DND-41 (cell line): ENCODE measurements at regions not wholly inside any gene's neighbourhood (a gene's known extent, or its start where the extent isn't known, plus 50 kb on each side); places are given as distances from the start of the nearest gene placed in this dataset.

Experiments used
- ATAC-seq: fragments of 200-7000 bp; cut with Tn5 transposase; 3 replicates; pipeline ENCODE4 v1.9.1; 2021; ENCODE audit warnings: low read depth; ENCODE audit not compliant: insufficient read depth
- DNase-seq: peaks from one replicate; pipeline ENCODE4 v3.0.0-alpha.2; 2020
- H2AFZ ChIP-seq: 2 replicates; pipeline ENCODE4 v1.6.0; 2012; ENCODE audit warnings: low read depth, low read length
- H3K27ac ChIP-seq: 2 replicates; pipeline ENCODE4 v1.5.1; 2012; ENCODE audit warnings: low read length, inconsistent platforms
- H3K27me3 ChIP-seq: fragments of 200-600 bp; sonication (generic); 2 replicates; pipeline ENCODE4 v1.6.0; 2012; ENCODE audit warnings: low read length, mild to moderate bottlenecking, inconsistent platforms; ENCODE audit not compliant: insufficient read depth, poor library complexity
- H3K36me3 ChIP-seq: 2 replicates; pipeline ENCODE4 v1.5.1; 2012; ENCODE audit warnings: low read length, inconsistent platforms; ENCODE audit not compliant: insufficient read depth
- H3K4me1 ChIP-seq: 2 replicates; pipeline ENCODE4 v1.5.1; 2012; ENCODE audit warnings: mild to moderate bottlenecking, low read length; ENCODE audit not compliant: insufficient read depth
- H3K4me2 ChIP-seq: 2 replicates; pipeline ENCODE4 v1.6.0; 2012; ENCODE audit warnings: mild to moderate bottlenecking, moderate library complexity, low read length, inconsistent platforms; ENCODE audit not compliant: insufficient read depth
- H3K4me3 ChIP-seq, 2 experiments: fragments of 200-600 bp in 1 of 2; shearing (Covaris generic) in 1 of 2; 2 replicates each; pipeline ENCODE4 v1.5.1; 2012 to 2016; ENCODE audit warnings: inconsistent platforms in 2 of 2, low read length in 2 of 2, mild to moderate bottlenecking in 2 of 2, low read depth in 1 of 2, moderate library complexity in 1 of 2
- H3K79me2 ChIP-seq: 2 replicates; pipeline ENCODE4 v1.6.0; 2012; ENCODE audit warnings: low read length, inconsistent platforms; ENCODE audit not compliant: insufficient read depth
- H3K9ac ChIP-seq: 2 replicates; pipeline ENCODE4 v1.6.0; 2012; ENCODE audit warnings: low read depth, mild to moderate bottlenecking, inconsistent platforms, low read length, moderate library complexity
- H3K9me3 ChIP-seq: 2 replicates; pipeline ENCODE4 v1.5.1; 2012; ENCODE audit warnings: low read length, moderate library complexity, mild to moderate bottlenecking, inconsistent platforms; ENCODE audit not compliant: insufficient read depth, severe bottlenecking
- H4K20me1 ChIP-seq: 2 replicates; pipeline ENCODE4 v1.6.0; 2012; ENCODE audit warnings: low read length; ENCODE audit not compliant: insufficient read depth
- EZH2 ChIP-seq: IDR thresholded peaks from 3 replicates; pipeline ENCODE4 v1.6.1; 2012; ENCODE audit warnings: borderline replicate concordance, low read depth, mild to moderate bottlenecking, moderate library complexity, low read length, inconsistent platforms; ENCODE audit not compliant: severe bottlenecking
- TF ChIP-seq, protein P1 (sequence below): IDR thresholded peaks from 2 replicates; pipeline ENCODE4 v1.5.1; 2012; ENCODE audit warnings: borderline replicate concordance, low read length, moderate library complexity, mild to moderate bottlenecking; ENCODE audit not compliant: poor library complexity, severe bottlenecking; ENCODE audit errors: extremely low read depth

GRCh38 chr11:112534208-112534607 lies 273.5 kb upstream of the PLET1 start:
- ATAC-seq, result no peak
- no peaks in the 10 kb centered on the region for H4K20me1 ChIP-seq
- H3K4me1 ChIP-seq, result no peaks in the 10 kb centered on the region
- H3K4me2 ChIP-seq, result no peak overlapping the region
- no peak overlapping the region for H3K9ac ChIP-seq
- no peak for DNase-seq
- no peak overlapping the region for H3K4me3 ChIP-seq
- H2AFZ ChIP-seq, result no peak overlapping the region
- H3K36me3 ChIP-seq, result no peaks in the 10 kb centered on the region
- TF ChIP-seq, protein P1, sequence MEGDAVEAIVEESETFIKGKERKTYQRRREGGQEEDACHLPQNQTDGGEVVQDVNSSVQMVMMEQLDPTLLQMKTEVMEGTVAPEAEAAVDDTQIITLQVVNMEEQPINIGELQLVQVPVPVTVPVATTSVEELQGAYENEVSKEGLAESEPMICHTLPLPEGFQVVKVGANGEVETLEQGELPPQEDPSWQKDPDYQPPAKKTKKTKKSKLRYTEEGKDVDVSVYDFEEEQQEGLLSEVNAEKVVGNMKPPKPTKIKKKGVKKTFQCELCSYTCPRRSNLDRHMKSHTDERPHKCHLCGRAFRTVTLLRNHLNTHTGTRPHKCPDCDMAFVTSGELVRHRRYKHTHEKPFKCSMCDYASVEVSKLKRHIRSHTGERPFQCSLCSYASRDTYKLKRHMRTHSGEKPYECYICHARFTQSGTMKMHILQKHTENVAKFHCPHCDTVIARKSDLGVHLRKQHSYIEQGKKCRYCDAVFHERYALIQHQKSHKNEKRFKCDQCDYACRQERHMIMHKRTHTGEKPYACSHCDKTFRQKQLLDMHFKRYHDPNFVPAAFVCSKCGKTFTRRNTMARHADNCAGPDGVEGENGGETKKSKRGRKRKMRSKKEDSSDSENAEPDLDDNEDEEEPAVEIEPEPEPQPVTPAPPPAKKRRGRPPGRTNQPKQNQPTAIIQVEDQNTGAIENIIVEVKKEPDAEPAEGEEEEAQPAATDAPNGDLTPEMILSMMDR, result no peak
- no peak for TF ChIP-seq EZH2
- H3K9me3 ChIP-seq, result no peaks in the 10 kb centered on the region
- H3K79me2 ChIP-seq, result no peaks in the 10 kb centered on the region
- H3K27ac ChIP-seq, result no peak overlapping the region
- H3K27me3 ChIP-seq, result peaks cover 3% of the 10 kb centered on the region

DNA sequence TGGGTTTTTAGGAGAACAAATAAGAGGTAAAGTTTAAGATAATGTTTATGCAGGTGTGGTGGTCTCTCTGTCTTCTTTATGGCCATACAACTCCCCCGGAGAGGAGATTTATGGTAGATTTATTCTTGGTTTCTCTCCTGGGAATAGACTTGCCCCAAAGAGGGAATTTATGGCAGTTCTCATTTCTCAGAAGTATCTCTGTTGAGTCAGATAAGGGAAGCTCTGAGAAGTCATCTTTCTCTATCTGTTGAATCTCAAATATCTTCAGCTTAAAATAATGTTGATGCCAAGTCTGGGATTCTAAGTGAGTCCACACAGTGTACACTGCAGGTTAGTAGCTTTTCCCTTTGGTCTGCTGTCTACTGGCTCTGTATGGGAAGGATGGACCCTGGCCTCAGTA lies 276.4 kb upstream of the PLET1 start:
- DNase-seq (no peak), ATAC-seq (no peak)
- H3K27me3 ChIP-seq, result peaks cover 3% of the 10 kb centered on the region
- no peak overlapping the region for H3K4me2 ChIP-seq
- no peak for TF ChIP-seq EZH2
- TF ChIP-seq, protein P1, result no peak
- no peak overlapping the region for H3K4me3 ChIP-seq
- no peaks in the 10 kb centered on the region for H4K20me1 ChIP-seq
- no peak overlapping the region for H3K9ac ChIP-seq
- H3K36me3 ChIP-seq, result no peaks in the 10 kb centered on the region
- H3K79me2 ChIP-seq, result no peaks in the 10 kb centered on the region
- no peak overlapping the region for H3K27ac ChIP-seq
- no peak overlapping the region for H2AFZ ChIP-seq
- no peaks in the 10 kb centered on the region for H3K9me3 ChIP-seq
- peaks cover 4% of the 10 kb centered on the region for H3K4me1 ChIP-seq

- no peak for TF ChIP-seq EZH2
- TF ChIP-seq, protein P1, result no peak
- DNase-seq (no peak), ATAC-seq (no peak)
- Histone ChIP-seq H3K9me3 (no peaks in the 10 kb centered on the region), H3K79me2 (no peaks in the 10 kb centered on the region), H3K9ac (no peak overlapping the region), H3K27ac (no peak overlapping the region), H2AFZ (no peak overlapping the region), H3K36me3 (no peaks in the 10 kb centered on the region), H3K4me1 (peaks cover 4% of the 10 kb centered on the region), H3K4me3 (no peak overlapping the region), H3K27me3 (peaks cover 3% of the 10 kb centered on the region), H3K4me2 (no peak overlapping the region), H4K20me1 (no peaks in the 10 kb centered on the region)
These were observed 277.2 kb upstream of the PLET1 start for GRCh38 chr11:112537846-112538330.
